HEK293 (cell line): ENCODE measurements at regions not wholly inside any gene's neighbourhood (a gene's known extent, or its start where the extent isn't known, plus 50 kb on each side); places are given as distances from the start of the nearest gene placed in this dataset.

ENCODE experiments used
- CTCF ChIA-PET: fragments of 350-600 bp; formaldehyde crosslinking; extraction: SDS; loops from one replicate; lab custom pipeline; 2021; ENCODE audit warnings: antibody characterized with exemption; lab: Yijun Ruan, JAX
- POLR2A ChIA-PET: fragments of 300-600 bp; formaldehyde crosslinking; extraction: SDS; loops from one replicate; lab custom pipeline; 2020; ENCODE audit warnings: antibody characterized with exemption, inconsistent platforms; lab: Yijun Ruan, JAX
- H3K27ac ChIP-seq: fragments of 200-500 bp; sonication (Bioruptor generic); 2 replicates; pipeline ENCODE4 v1.5.1; 2014; ENCODE audit warnings: low read depth, low read length, control low read depth, inconsistent platforms; ENCODE audit errors: extremely low read depth
- H3K36me3 ChIP-seq, 2 experiments: fragments of 200-500 bp in 1 of 2; sonication (Bioruptor generic) in 1 of 2; 1 replicate in 1 of 2; 2 replicates in 1 of 2; pipeline ENCODE4 v1.5.1; 2014 to 2017; ENCODE audit warnings: inconsistent platforms in 2 of 2, low read length in 2 of 2; ENCODE audit not compliant: control insufficient read depth in 2 of 2, insufficient read depth in 1 of 2
- H3K4me1 ChIP-seq: fragments of 200-500 bp; sonication (Bioruptor generic); 2 replicates; pipeline ENCODE4 v1.5.1; 2014; ENCODE audit warnings: mild to moderate bottlenecking, low read length, inconsistent platforms; ENCODE audit not compliant: control insufficient read depth, insufficient read depth
- H3K4me3 ChIP-seq: 2 replicates; pipeline ENCODE4 v1.5.1; 2011; ENCODE audit warnings: low read depth, mild to moderate bottlenecking, control low read depth, low read length, moderate library complexity
- H3K9me3 ChIP-seq: fragments of 200-500 bp; sonication (Bioruptor generic); 2 replicates; pipeline ENCODE4 v1.5.1; 2014; ENCODE audit warnings: low read depth, low read length, inconsistent platforms; ENCODE audit not compliant: control insufficient read depth, insufficient read depth
- EGR2 ChIP-seq: fragments of 450-650 bp; formaldehyde crosslinking; IDR thresholded peaks from 2 replicates; pipeline ENCODE4 v1.5.1; 2016; ENCODE audit warnings: low read depth, missing biosample characterization, missing genetic modification characterization
- GLIS2 ChIP-seq: fragments of 450-650 bp; formaldehyde crosslinking; IDR thresholded peaks from 2 replicates; pipeline ENCODE4 v1.5.1; 2016; ENCODE audit warnings: missing biosample characterization, missing genetic modification characterization
- KLF8 ChIP-seq: fragments of 450-650 bp; formaldehyde crosslinking; IDR thresholded peaks from 2 replicates; pipeline ENCODE4 v1.5.1; 2016; ENCODE audit warnings: missing biosample characterization, missing genetic modification characterization
- OSR2 ChIP-seq: fragments of 450-650 bp; formaldehyde crosslinking; IDR thresholded peaks from 2 replicates; pipeline ENCODE4 v1.5.1; 2016; ENCODE audit warnings: missing biosample characterization, missing genetic modification characterization
- TRIM28 ChIP-seq: IDR thresholded peaks from 2 replicates; pipeline ENCODE4 v1.6.1; 2011; ENCODE audit warnings: low read length, control low read depth, borderline replicate concordance
- WT1 ChIP-seq: fragments of 450-650 bp; formaldehyde crosslinking; IDR thresholded peaks from 2 replicates; pipeline ENCODE4 v1.5.1; 2016; ENCODE audit warnings: missing biosample characterization, missing genetic modification characterization
- ZBTB7A ChIP-seq: fragments of 450-650 bp; formaldehyde crosslinking; IDR thresholded peaks from 2 replicates; pipeline ENCODE4 v1.5.1; 2016; ENCODE audit warnings: low read depth, missing biosample characterization, missing genetic modification characterization
- ZBTB8A ChIP-seq: fragments of 450-650 bp; formaldehyde crosslinking; IDR thresholded peaks from 2 replicates; pipeline ENCODE4 v1.5.1; 2016; ENCODE audit warnings: missing biosample characterization, missing genetic modification characterization
- ZEB2 ChIP-seq: fragments of 450-650 bp; formaldehyde crosslinking; IDR thresholded peaks from 2 replicates; pipeline ENCODE4 v1.5.1; 2016; ENCODE audit warnings: missing biosample characterization, missing genetic modification characterization
- ZFP37 ChIP-seq: fragments of 450-650 bp; formaldehyde crosslinking; IDR thresholded peaks from 2 replicates; pipeline ENCODE4 v1.5.1; 2016; ENCODE audit warnings: missing biosample characterization, missing genetic modification characterization
- ZNF121 ChIP-seq: fragments of 450-650 bp; formaldehyde crosslinking; IDR thresholded peaks from 2 replicates; pipeline ENCODE4 v1.5.1; 2016; ENCODE audit warnings: missing biosample characterization, missing genetic modification characterization
- ZNF155 ChIP-seq: fragments of 450-650 bp; formaldehyde crosslinking; IDR thresholded peaks from 2 replicates; pipeline ENCODE4 v1.5.1; 2016; ENCODE audit warnings: missing biosample characterization, missing genetic modification characterization
- ZNF239 ChIP-seq: fragments of 450-650 bp; formaldehyde crosslinking; IDR thresholded peaks from 2 replicates; pipeline ENCODE4 v1.5.1; 2016; ENCODE audit warnings: missing biosample characterization, missing genetic modification characterization
- ZNF292 ChIP-seq: fragments of 450-650 bp; formaldehyde crosslinking; IDR thresholded peaks from 2 replicates; pipeline ENCODE4 v1.5.1; 2016; ENCODE audit warnings: low read depth, missing biosample characterization, missing genetic modification characterization, borderline replicate concordance
- ZNF341 ChIP-seq: fragments of 450-650 bp; formaldehyde crosslinking; IDR thresholded peaks from 2 replicates; pipeline ENCODE4; 2016; ENCODE audit warnings: low read depth, missing biosample characterization, missing genetic modification characterization
- ZNF423 ChIP-seq: fragments of 450-650 bp; formaldehyde crosslinking; IDR thresholded peaks from 2 replicates; pipeline ENCODE4 v1.5.1; 2016; ENCODE audit warnings: missing biosample characterization, missing genetic modification characterization
- ZNF529 ChIP-seq: fragments of 450-650 bp; formaldehyde crosslinking; IDR thresholded peaks from 2 replicates; pipeline ENCODE4 v1.5.1; 2017; ENCODE audit warnings: missing genetic modification characterization, missing biosample characterization; ENCODE audit not compliant: insufficient replicate concordance
- ZNF600 ChIP-seq: fragments of 450-650 bp; formaldehyde crosslinking; IDR thresholded peaks from 2 replicates; pipeline ENCODE4 v1.5.1; 2016; ENCODE audit warnings: missing biosample characterization, missing genetic modification characterization
- ZNF621 ChIP-seq: fragments of 450-650 bp; formaldehyde crosslinking; IDR thresholded peaks from 2 replicates; pipeline ENCODE4 v1.5.1; 2017; ENCODE audit warnings: missing biosample characterization, missing genetic modification characterization
- ZNF660 ChIP-seq: fragments of 450-650 bp; IDR thresholded peaks from 2 replicates; pipeline ENCODE4 v1.5.1; 2018; ENCODE audit warnings: missing biosample characterization, mild to moderate bottlenecking, missing genetic modification characterization
- ZNF791 ChIP-seq: fragments of 450-650 bp; formaldehyde crosslinking; IDR thresholded peaks from 2 replicates; pipeline ENCODE4 v1.5.1; 2016; ENCODE audit warnings: missing biosample characterization, missing genetic modification characterization
- ZNF830 ChIP-seq: fragments of 450-650 bp; IDR thresholded peaks from 2 replicates; pipeline ENCODE4 v1.5.0; 2018; ENCODE audit warnings: missing biosample characterization, missing genetic modification characterization, low read depth, mild to moderate bottlenecking, moderate library complexity
- ZSCAN16 ChIP-seq: fragments of 450-650 bp; formaldehyde crosslinking; IDR thresholded peaks from 2 replicates; pipeline ENCODE4 v1.5.1; 2016; ENCODE audit warnings: missing biosample characterization, missing genetic modification characterization
- TF ChIP-seq, protein P1 (sequence below): fragments of 450-650 bp; IDR thresholded peaks from 2 replicates; pipeline ENCODE4 v1.5.1; 2018; ENCODE audit warnings: missing biosample characterization, mild to moderate bottlenecking, missing genetic modification characterization
- TF ChIP-seq, protein P2 (sequence below): fragments of 450-650 bp; formaldehyde crosslinking; IDR thresholded peaks from 2 replicates; pipeline ENCODE4 v1.5.1; 2016; ENCODE audit warnings: missing biosample characterization, missing genetic modification characterization
- TF ChIP-seq, protein P3 (sequence below): fragments of 450-650 bp; formaldehyde crosslinking; IDR thresholded peaks from 2 replicates; pipeline ENCODE4 v1.5.1; 2016; ENCODE audit warnings: missing biosample characterization, missing genetic modification characterization
- TF ChIP-seq, protein P4 (sequence below): fragments of 450-650 bp; formaldehyde crosslinking; IDR thresholded peaks from 2 replicates; pipeline ENCODE4 v1.5.1; 2016; ENCODE audit warnings: missing biosample characterization, missing genetic modification characterization, low read depth

DNA sequence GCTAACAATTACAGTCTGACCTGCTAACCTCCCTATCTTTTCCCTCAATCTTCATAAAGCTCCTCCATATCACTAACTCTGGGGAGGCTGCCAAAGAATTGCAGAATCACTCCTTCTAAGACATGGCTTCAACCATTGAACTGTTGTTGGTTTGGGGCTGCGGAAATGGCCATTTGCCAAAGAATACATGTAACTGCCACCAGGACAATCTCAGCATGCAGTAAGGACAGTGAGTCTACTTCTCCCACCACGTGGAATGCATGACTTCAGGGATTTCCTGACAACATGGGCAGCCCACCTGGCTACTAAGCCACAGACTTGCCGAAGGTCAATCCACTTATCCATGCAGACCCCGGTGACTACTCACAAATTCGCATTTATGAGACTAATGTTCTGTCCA, 104.3 kb upstream of the NUDT7 start (continued):
- TF ChIP-seq WT1 (tag by site-specific recombination) (peak; percentile 40; the same call in 1 of the 2 replicates), OSR2 (tag by site-specific recombination) (0 out of 2 replicates have a peak, but pooled peaks have one; percentile 35)
- TF ChIP-seq, protein P1, sequence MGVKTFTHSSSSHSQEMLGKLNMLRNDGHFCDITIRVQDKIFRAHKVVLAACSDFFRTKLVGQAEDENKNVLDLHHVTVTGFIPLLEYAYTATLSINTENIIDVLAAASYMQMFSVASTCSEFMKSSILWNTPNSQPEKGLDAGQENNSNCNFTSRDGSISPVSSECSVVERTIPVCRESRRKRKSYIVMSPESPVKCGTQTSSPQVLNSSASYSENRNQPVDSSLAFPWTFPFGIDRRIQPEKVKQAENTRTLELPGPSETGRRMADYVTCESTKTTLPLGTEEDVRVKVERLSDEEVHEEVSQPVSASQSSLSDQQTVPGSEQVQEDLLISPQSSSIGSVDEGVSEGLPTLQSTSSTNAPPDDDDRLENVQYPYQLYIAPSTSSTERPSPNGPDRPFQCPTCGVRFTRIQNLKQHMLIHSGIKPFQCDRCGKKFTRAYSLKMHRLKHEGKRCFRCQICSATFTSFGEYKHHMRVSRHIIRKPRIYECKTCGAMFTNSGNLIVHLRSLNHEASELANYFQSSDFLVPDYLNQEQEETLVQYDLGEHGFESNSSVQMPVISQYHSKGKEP (tag by site-specific recombination): 0 out of 2 replicates have a peak, but pooled peaks have one; percentile 20
- TF ChIP-seq, protein P2, sequence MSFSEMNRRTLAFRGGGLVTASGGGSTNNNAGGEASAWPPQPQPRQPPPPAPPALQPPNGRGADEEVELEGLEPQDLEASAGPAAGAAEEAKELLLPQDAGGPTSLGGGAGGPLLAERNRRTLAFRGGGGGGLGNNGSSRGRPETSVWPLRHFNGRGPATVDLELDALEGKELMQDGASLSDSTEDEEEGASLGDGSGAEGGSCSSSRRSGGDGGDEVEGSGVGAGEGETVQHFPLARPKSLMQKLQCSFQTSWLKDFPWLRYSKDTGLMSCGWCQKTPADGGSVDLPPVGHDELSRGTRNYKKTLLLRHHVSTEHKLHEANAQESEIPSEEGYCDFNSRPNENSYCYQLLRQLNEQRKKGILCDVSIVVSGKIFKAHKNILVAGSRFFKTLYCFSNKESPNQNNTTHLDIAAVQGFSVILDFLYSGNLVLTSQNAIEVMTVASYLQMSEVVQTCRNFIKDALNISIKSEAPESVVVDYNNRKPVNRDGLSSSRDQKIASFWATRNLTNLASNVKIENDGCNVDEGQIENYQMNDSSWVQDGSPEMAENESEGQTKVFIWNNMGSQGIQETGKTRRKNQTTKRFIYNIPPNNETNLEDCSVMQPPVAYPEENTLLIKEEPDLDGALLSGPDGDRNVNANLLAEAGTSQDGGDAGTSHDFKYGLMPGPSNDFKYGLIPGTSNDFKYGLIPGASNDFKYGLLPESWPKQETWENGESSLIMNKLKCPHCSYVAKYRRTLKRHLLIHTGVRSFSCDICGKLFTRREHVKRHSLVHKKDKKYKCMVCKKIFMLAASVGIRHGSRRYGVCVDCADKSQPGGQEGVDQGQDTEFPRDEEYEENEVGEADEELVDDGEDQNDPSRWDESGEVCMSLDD (tag by site-specific recombination): no peak

DNA sequence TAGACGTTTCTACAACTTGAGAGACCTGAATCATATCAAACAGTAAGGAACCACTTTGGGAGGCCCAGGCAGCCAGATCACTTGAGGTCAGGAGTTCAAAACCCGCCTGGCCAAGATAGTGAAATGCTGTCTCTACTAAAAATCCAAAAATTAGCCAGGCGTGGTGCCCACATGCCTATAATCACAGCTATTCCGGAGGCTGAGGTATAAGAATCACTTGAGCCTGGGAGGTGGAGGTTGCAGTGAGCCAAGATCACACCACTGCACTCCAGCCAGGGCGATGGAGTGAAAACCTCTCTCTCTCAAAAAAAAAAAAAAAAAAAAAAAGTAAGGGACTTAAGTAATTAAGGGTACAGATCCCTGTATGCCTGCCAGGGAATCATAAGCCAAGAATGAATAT, 103.4 kb upstream of the NUDT7 start:
- Histone ChIP-seq H3K9me3 (no peaks in the 10 kb centered on the region), H3K4me3 (no peak overlapping the region), H3K36me3 (no peaks in the 10 kb centered on the region), H3K4me1 (peaks cover 13% of the 10 kb centered on the region), H3K27ac (no peak overlapping the region)
- TF ChIP-seq ZNF600 (tag by site-specific recombination) (no peak), ZBTB8A (tag by site-specific recombination) (no peak), ZSCAN16 (tag by site-specific recombination) (no peak), ZEB2 (no peak), ZNF423 (no peak), ZNF155 (tag by site-specific recombination) (no peak)
- TF ChIP-seq, protein P3, sequence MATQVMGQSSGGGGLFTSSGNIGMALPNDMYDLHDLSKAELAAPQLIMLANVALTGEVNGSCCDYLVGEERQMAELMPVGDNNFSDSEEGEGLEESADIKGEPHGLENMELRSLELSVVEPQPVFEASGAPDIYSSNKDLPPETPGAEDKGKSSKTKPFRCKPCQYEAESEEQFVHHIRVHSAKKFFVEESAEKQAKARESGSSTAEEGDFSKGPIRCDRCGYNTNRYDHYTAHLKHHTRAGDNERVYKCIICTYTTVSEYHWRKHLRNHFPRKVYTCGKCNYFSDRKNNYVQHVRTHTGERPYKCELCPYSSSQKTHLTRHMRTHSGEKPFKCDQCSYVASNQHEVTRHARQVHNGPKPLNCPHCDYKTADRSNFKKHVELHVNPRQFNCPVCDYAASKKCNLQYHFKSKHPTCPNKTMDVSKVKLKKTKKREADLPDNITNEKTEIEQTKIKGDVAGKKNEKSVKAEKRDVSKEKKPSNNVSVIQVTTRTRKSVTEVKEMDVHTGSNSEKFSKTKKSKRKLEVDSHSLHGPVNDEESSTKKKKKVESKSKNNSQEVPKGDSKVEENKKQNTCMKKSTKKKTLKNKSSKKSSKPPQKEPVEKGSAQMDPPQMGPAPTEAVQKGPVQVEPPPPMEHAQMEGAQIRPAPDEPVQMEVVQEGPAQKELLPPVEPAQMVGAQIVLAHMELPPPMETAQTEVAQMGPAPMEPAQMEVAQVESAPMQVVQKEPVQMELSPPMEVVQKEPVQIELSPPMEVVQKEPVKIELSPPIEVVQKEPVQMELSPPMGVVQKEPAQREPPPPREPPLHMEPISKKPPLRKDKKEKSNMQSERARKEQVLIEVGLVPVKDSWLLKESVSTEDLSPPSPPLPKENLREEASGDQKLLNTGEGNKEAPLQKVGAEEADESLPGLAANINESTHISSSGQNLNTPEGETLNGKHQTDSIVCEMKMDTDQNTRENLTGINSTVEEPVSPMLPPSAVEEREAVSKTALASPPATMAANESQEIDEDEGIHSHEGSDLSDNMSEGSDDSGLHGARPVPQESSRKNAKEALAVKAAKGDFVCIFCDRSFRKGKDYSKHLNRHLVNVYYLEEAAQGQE (tag by site-specific recombination): no peak
- CTCF ChIA-PET: no interaction called here
- POLR2A ChIA-PET: no interaction called here

DNA sequence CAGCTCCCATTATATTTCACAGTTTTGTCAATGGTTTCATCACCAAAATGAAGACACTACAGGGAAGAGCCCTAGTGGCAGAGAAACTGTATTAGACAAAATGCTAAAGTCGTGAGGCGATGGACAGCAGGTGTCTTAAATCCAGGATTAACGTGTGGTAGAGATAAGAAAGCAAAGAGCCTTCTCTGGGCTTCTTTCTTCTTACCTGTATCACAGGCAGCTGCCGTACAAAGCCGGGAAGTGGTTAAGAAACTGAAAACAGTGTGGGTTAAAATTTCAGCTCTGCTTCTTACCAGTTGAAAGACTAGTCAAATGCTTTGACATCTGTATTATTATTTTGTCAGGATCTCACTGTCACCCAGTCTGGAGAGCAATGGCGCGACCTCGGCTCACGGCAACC, 98.2 kb upstream of the NUDT7 start:
- no peaks in the 10 kb centered on the region for H3K9me3 ChIP-seq
- no peak overlapping the region for H3K27ac ChIP-seq
- H3K4me3 ChIP-seq: no peak overlapping the region
- H3K4me1 ChIP-seq: no peaks in the 10 kb centered on the region
- TF ChIP-seq ZNF791 (tag by site-specific recombination) (no peak), TRIM28 (no peak), ZFP37 (no peak), ZBTB7A (no peak), ZNF121 (tag by site-specific recombination) (no peak), KLF8 (tag by site-specific recombination) (no peak), ZNF830 (no peak), GLIS2 (tag by site-specific recombination) (no peak), ZNF660 (tag by site-specific recombination) (no peak), ZNF341 (tag by site-specific recombination) (no peak), ZNF621 (no peak), EGR2 (tag by site-specific recombination) (no peak), ZNF292 (no peak), ZNF529 (tag by site-specific recombination) (no peak), ZNF239 (tag by site-specific recombination) (no peak)
- TF ChIP-seq, protein P4, sequence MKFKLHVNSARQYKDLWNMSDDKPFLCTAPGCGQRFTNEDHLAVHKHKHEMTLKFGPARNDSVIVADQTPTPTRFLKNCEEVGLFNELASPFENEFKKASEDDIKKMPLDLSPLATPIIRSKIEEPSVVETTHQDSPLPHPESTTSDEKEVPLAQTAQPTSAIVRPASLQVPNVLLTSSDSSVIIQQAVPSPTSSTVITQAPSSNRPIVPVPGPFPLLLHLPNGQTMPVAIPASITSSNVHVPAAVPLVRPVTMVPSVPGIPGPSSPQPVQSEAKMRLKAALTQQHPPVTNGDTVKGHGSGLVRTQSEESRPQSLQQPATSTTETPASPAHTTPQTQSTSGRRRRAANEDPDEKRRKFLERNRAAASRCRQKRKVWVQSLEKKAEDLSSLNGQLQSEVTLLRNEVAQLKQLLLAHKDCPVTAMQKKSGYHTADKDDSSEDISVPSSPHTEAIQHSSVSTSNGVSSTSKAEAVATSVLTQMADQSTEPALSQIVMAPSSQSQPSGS (tag by site-specific recombination): no peak
- CTCF ChIA-PET: interaction anchor here (0.6 to 1.2 kb wide), 3 partner anchors 17 to 181 kb away, joined by 3 to 4 read pairs (median 4); no protein-coding TSS in a partner anchor
- POLR2A ChIA-PET: no interaction called here
- H3K36me3 ChIP-seq: no peaks in the 10 kb centered on the region
